Peyer's patch (tissue), 4 donors: ENCODE measurements at regions not wholly inside any gene's neighbourhood (a gene's known extent, or its start where the extent isn't known, plus 50 kb on each side); places are given as distances from the start of the nearest gene placed in this dataset.

Experiments
- DNase-seq, 3 donors: peaks; one replicate each; pipeline ENCODE4 v3.0.0-alpha.2; 2017 to 2019
- H3K27ac ChIP-seq, 4 donors: fragments of 200-600 bp; sonication (generic); one replicate each; pipeline ENCODE4 v1.5.1; 2016 to 2019
- H3K27me3 ChIP-seq, 2 donors: fragments of 200-600 bp; sonication (generic); one replicate each; pipeline ENCODE4 v1.5.1; 2019
- H3K36me3 ChIP-seq, 3 donors: fragments of 200-600 bp; sonication (generic); one replicate each; pipeline ENCODE4 v1.5.1; 2016 to 2019
- H3K4me1 ChIP-seq, 4 donors: fragments of 200-600 bp; sonication (generic); one replicate each; pipeline ENCODE4 v1.5.1; 2016 to 2019
- H3K4me3 ChIP-seq, 4 donors: fragments of 200-600 bp; sonication (generic); 1 replicate in 3 of 4; 2 replicates in 1 of 4; pipeline ENCODE4 v1.5.1; 2016 to 2019; ENCODE audit warnings: mild to moderate bottlenecking in 1 of 4
- H3K9me3 ChIP-seq, 4 donors: fragments of 200-600 bp; sonication (generic); one replicate each; pipeline ENCODE4 v1.5.1; 2016 to 2019; ENCODE audit warnings: mild to moderate bottlenecking in 1 of 4
- POLR2A ChIP-seq, 2 donors: fragments of 450-650 bp; IDR thresholded peaks; one replicate each; pipeline ENCODE4 v1.5.1; 2017; ENCODE audit warnings: antibody characterized with exemption in 2 of 2, mild to moderate bottlenecking in 2 of 2, moderate library complexity in 2 of 2
- TF ChIP-seq, protein P1 (sequence below), 6 experiments: fragments of 450-650 bp in 4 of 6; fragments of 200-600 bp in 2 of 6; sonication (generic) in 1 of 6; IDR thresholded peaks; one replicate each; pipeline ENCODE4 v1.5.1; 2017 to 2019; ENCODE audit warnings: antibody characterized with exemption in 6 of 6, mild to moderate bottlenecking in 3 of 6, moderate library complexity in 1 of 6

DNA sequence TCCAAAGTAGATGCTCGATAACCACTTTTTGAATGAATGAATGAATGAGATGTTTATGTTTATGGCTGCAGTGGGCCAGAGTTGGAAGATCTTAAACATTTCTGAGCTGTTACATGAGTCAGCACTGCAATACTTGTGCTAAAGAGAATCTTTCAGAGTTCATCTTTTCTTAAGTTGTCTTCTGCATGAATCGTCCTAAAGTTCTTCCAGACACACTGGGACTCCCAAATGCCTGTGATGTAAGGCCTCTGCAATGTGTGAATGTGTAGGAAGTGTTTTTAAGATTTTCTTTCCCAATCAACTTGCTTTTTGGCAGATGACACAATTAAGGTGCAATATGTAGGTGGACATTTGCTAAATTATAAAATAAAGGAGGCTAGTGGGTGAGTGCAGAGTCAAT lies 50.3 kb upstream of the TRIM9 start:
- Histone ChIP-seq H3K4me3 (no peak overlapping the region), H3K4me1 (no peaks in the 10 kb centered on the region), H3K9me3 (no peaks in the 10 kb centered on the region), H3K27me3 (no peaks in the 10 kb centered on the region), H3K36me3 (no peaks in the 10 kb centered on the region), H3K27ac (no peak overlapping the region)
- DNase-seq: no peak
- TF ChIP-seq, protein P1, sequence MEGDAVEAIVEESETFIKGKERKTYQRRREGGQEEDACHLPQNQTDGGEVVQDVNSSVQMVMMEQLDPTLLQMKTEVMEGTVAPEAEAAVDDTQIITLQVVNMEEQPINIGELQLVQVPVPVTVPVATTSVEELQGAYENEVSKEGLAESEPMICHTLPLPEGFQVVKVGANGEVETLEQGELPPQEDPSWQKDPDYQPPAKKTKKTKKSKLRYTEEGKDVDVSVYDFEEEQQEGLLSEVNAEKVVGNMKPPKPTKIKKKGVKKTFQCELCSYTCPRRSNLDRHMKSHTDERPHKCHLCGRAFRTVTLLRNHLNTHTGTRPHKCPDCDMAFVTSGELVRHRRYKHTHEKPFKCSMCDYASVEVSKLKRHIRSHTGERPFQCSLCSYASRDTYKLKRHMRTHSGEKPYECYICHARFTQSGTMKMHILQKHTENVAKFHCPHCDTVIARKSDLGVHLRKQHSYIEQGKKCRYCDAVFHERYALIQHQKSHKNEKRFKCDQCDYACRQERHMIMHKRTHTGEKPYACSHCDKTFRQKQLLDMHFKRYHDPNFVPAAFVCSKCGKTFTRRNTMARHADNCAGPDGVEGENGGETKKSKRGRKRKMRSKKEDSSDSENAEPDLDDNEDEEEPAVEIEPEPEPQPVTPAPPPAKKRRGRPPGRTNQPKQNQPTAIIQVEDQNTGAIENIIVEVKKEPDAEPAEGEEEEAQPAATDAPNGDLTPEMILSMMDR (IDR thresholded peaks at IDR 0.05): no peak
- TF ChIP-seq POLR2A (IDR thresholded peaks at IDR 0.05): no peak

DNA sequence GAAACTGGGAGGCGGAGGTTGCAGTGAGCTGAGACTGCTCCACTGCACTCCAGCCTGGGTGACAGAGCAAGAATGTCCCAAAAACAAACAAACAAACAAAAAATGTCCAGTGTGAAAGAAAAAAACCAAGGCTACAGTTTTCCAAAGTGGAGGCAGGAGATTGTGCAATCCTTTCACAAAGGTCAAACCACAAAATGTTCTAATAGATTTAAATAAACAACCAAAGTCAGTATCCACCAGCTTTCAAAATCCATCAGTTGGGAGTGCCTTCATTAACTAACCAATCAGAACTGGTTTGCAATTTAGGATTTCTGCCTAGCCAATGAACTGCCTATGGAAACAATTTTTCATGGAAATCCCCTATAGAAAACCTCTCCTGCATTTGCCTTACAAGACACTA lies 52.3 kb upstream of the TRIM9 start:
- H3K36me3 ChIP-seq: no peaks in the 10 kb centered on the region
- no peaks in the 10 kb centered on the region for H3K9me3 ChIP-seq
- TF ChIP-seq, protein P1 (IDR thresholded peaks at IDR 0.05): no peak
- TF ChIP-seq POLR2A (IDR thresholded peaks at IDR 0.05): no peak
- no peaks in the 10 kb centered on the region for H3K27me3 ChIP-seq
- H3K27ac ChIP-seq: no peak overlapping the region
- H3K4me1 ChIP-seq: no peaks in the 10 kb centered on the region
- H3K4me3 ChIP-seq: no peak overlapping the region
- no peak for DNase-seq

DNA sequence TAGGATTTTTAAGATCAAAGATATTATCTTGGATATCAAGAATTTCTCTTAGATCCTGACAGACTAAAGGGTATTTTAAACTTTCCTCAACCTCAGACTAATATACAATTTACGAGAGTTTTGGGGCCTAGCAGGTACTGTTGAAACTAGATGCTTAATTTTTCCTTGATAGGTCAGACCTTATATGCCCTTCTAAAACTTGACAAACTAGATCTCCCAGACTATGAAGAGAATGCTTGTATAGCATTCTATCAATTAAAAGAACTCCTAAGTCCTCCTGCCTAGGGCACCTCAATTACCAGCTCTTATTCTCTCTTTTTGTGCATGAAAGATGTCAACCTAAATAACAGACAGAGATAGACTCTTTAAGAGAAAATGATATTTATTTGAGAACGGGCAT lies 60.4 kb upstream of the TRIM9 start:
- no peaks in the 10 kb centered on the region for H3K27me3 ChIP-seq
- TF ChIP-seq, protein P1 (IDR thresholded peaks at IDR 0.05): no peak
- TF ChIP-seq POLR2A (IDR thresholded peaks at IDR 0.05): no peak
- H3K4me1 ChIP-seq: no peaks in the 10 kb centered on the region
- no peak overlapping the region for H3K27ac ChIP-seq
- no peaks in the 10 kb centered on the region for H3K9me3 ChIP-seq
- no peaks in the 10 kb centered on the region for H3K36me3 ChIP-seq
- no peak overlapping the region for H3K4me3 ChIP-seq
- no peak for DNase-seq

DNA sequence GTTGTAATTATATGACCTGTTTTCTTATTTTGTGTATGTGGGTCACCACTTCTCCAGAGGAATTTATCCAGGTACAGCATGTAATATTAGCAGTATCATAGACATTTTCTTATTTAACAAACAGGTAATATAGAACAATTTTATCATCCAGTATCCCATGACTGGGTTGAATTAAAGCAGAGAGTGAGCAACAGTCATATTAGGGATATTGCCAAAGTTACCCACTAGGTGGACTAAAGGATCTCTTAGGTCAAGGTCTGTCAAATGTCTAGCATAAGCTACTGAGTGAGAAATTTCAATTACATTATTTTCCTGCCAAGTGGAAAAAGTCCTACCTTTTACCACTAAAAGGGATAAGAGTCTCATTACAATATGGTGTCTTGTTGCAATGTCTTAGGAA lies 62.1 kb upstream of the TRIM9 start:
- no peak overlapping the region for H3K27ac ChIP-seq
- no peak for DNase-seq
- no peaks in the 10 kb centered on the region for H3K4me1 ChIP-seq
- H3K36me3 ChIP-seq: no peaks in the 10 kb centered on the region
- no peak overlapping the region for H3K4me3 ChIP-seq
- no peak for TF ChIP-seq POLR2A (IDR thresholded peaks at IDR 0.05)
- TF ChIP-seq, protein P1 (IDR thresholded peaks at IDR 0.05): peak in 4 of 6 experiments; percentile 9 to 26 (median 16)
- no peaks in the 10 kb centered on the region for H3K27me3 ChIP-seq
- no peaks in the 10 kb centered on the region for H3K9me3 ChIP-seq

DNA sequence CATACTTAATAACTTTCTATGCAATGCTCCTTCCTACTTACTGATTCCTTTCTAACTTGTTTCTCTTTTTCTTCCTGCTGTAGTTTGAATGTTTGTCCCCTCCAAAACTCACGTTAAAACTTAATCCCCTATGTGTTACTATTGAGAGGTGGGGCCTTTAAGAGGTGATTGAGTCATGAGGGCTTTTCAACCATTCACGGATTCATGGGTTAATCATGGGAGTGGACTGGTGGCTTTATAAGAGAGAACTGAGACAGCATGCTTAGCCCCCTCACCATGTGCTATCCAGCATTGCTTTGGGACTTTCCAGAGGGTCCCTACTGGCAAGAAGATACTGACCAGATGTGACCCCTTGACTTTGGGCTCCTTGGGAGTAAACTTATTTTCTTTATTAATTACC lies 66.0 kb upstream of the TRIM9 start:
- no peak for TF ChIP-seq POLR2A (IDR thresholded peaks at IDR 0.05)
- TF ChIP-seq, protein P1 (IDR thresholded peaks at IDR 0.05): no peak
- no peak for DNase-seq
- Histone ChIP-seq H3K9me3 (no peaks in the 10 kb centered on the region), H3K4me1 (no peaks in the 10 kb centered on the region), H3K4me3 (no peak overlapping the region), H3K36me3 (no peaks in the 10 kb centered on the region), H3K27ac (no peak overlapping the region), H3K27me3 (no peaks in the 10 kb centered on the region)

DNA sequence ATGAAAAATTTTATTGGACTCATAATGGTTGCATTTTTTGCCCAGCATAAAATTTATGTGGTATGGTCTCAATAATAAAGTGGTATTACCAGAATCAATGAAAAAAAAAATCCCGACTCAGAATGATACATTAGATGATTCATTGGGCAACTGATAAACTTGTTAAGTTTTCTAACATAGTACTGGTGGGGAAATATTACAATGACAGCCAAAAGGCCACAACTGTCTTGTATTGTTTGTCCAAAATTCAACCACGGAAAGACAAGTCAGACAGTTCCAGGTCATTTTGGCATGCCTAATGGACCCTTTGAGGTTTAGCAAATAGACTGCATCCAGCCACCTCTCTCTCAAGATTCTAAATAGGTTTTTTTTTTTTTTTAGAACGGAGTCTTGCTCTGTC lies 70.5 kb upstream of the TRIM9 start:
- DNase-seq: no peak
- Histone ChIP-seq H3K4me1 (no peaks in the 10 kb centered on the region), H3K4me3 (no peak overlapping the region), H3K9me3 (no peaks in the 10 kb centered on the region), H3K27ac (no peak overlapping the region), H3K27me3 (no peaks in the 10 kb centered on the region), H3K36me3 (no peaks in the 10 kb centered on the region)
- TF ChIP-seq, protein P1 (IDR thresholded peaks at IDR 0.05): no peak
- TF ChIP-seq POLR2A (IDR thresholded peaks at IDR 0.05): no peak
